ENCODE measurements at regions not wholly inside any gene's neighbourhood (a gene's known extent, or its start where the extent isn't known, plus 50 kb on each side); places are given as distances from the start of the nearest gene placed in this dataset.

DNA sequence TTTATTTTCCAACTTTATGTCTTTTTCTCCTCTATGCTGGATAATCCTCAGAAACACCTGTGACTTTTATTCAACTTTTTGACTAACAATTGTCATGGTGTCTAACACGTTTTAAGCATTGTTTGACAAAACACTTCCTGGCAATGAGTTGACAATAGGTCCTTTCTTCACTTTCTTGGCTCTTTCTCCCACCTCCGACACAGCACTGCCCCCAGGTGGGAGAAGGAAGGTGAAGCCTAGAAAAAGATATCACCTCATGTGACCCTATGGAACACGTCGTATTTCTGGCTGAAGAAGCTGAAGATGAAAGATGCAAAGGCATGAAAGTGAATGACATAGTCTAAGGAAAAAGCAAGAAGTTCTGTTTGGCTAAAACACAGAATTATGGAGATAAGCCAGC lies 430.0 kb downstream of the ETNK1 start:
- 8% methylated on average over 4 of the region's 4 CpGs for WGBS (ENCODE audit: missing lambda C conversion rate)
- POLR2A ChIA-PET, result no interaction called here
- DNase-seq (ENCODE audit: low read depth in 1 of 2, low spot score in 1 of 2) (peak in 1 of 2 experiments; percentile 28), FAIRE-seq (no peak), ATAC-seq (peak in 1 of 2 experiments; percentile 56; a peak in 1 of 6 replicates)
- Histone ChIP-seq H3K4me1 (no peaks in the 10 kb centered on the region), H3K9me3 (no peaks in the 10 kb centered on the region), H3K4me3 (no peak overlapping the region), H3K4me2 (no peak overlapping the region), H3K27ac (no peak overlapping the region)
- TF ChIP-seq SMC3 (IDR thresholded peaks at IDR 0.05) (peak; percentile 23; the same call in 1 of the 3 replicates), PHF8 (IDR thresholded peaks at IDR 0.05; ENCODE audit: borderline replicate concordance, low read depth) (no peak), RAD21 (conservative IDR thresholded peaks at IDR 0.05 in 1 of 2, IDR thresholded peaks at IDR 0.05 in 1 of 2) (peak; percentile 23 to 60; a peak in 2 of 5 replicates)
- TF ChIP-seq, protein P1, sequence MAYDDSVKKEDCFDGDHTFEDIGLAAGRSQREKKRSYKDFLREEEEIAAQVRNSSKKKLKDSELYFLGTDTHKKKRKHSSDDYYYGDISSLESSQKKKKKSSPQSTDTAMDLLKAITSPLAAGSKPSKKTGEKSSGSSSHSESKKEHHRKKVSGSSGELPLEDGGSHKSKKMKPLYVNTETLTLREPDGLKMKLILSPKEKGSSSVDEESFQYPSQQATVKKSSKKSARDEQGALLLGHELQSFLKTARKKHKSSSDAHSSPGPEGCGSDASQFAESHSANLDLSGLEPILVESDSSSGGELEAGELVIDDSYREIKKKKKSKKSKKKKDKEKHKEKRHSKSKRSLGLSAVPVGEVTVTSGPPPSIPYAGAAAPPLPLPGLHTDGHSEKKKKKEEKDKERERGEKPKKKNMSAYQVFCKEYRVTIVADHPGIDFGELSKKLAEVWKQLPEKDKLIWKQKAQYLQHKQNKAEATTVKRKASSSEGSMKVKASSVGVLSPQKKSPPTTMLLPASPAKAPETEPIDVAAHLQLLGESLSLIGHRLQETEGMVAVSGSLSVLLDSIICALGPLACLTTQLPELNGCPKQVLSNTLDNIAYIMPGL (CRISPR knock-in tag; IDR thresholded peaks at IDR 0.05; ENCODE audit: borderline replicate concordance), result no peak
- TF ChIP-seq, protein P2, sequence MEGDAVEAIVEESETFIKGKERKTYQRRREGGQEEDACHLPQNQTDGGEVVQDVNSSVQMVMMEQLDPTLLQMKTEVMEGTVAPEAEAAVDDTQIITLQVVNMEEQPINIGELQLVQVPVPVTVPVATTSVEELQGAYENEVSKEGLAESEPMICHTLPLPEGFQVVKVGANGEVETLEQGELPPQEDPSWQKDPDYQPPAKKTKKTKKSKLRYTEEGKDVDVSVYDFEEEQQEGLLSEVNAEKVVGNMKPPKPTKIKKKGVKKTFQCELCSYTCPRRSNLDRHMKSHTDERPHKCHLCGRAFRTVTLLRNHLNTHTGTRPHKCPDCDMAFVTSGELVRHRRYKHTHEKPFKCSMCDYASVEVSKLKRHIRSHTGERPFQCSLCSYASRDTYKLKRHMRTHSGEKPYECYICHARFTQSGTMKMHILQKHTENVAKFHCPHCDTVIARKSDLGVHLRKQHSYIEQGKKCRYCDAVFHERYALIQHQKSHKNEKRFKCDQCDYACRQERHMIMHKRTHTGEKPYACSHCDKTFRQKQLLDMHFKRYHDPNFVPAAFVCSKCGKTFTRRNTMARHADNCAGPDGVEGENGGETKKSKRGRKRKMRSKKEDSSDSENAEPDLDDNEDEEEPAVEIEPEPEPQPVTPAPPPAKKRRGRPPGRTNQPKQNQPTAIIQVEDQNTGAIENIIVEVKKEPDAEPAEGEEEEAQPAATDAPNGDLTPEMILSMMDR (IDR thresholded peaks at IDR 0.05), result peak; percentile 21; the same call in 2 of the 3 replicates
- CTCF ChIA-PET, result interaction anchor here (0.9 to 1.3 kb wide), 3 partner anchors 73 to 199 kb away, joined by 3 to 5 read pairs (median 3); no protein-coding TSS in a partner anchor

DNA sequence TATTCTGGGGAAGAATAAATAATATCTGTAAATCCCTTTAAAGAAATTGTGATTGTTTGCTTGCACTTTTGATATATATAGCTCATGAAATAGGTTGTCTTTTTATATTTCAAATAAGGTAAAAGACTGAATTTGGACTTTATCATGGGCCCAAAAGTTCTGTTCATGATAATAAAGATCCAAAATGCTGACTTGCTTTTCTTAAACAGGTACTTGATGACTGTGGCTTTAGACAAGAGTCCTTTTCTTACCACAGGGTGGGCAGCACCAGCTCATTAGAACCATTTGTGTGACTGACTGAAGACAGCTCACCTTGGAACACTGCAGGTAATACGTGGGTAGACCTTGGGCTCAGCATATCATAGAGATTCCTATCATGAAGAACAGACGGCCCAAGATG lies 432.6 kb downstream of the ETNK1 start:
- Histone ChIP-seq H3K4me3 (no peak overlapping the region), H3K4me2 (no peak overlapping the region), H3K9me3 (no peaks in the 10 kb centered on the region), H3K27ac (no peak overlapping the region), H3K4me1 (no peaks in the 10 kb centered on the region)
- WGBS (ENCODE audit: missing lambda C conversion rate), result 0% methylated on average over 2 of the region's 2 CpGs
- ChIA-PET CTCF (interaction anchor here (0.8 to 0.9 kb wide), 2 partner anchors 14 to 202 kb away, joined by 3 to 4 read pairs; no protein-coding TSS in a partner anchor), POLR2A (no interaction called here)
- ATAC-seq (no peak), FAIRE-seq (no peak), DNase-seq (ENCODE audit: low read depth in 1 of 2, low spot score in 1 of 2) (no peak)
- TF ChIP-seq NFE2L2 (conservative IDR thresholded peaks at IDR 0.05; ENCODE audit: low read length) (no peak), PHF8 (IDR thresholded peaks at IDR 0.05; ENCODE audit: borderline replicate concordance, low read depth) (no peak), SMC3 (IDR thresholded peaks at IDR 0.05) (no peak), MAFK (IDR thresholded peaks at IDR 0.05; ENCODE audit: partially characterized antibody) (peak; percentile 57)
- TF ChIP-seq, protein P3, sequence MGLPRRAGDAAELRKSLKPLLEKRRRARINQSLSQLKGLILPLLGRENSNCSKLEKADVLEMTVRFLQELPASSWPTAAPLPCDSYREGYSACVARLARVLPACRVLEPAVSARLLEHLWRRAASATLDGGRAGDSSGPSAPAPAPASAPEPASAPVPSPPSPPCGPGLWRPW (IDR thresholded peaks at IDR 0.05), result no peak

DNA sequence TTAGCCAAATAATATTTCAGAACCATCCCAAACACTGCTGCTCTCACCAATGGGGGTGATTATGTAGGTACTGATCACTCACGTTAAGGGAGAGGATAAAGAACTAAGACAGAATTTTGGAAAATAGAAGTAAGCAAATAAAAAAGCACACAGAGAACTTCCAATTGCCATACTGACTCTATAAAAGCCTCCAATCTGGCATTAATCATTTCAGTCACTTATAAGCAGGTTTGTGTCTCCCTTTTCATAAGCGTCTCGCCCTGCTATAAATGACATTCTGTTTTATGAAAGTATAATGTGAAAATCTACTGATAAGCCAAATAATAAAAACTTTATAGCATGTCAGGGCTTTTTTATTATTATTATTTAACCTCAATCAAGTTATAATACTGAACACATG lies 435.2 kb downstream of the ETNK1 start:
- FAIRE-seq (no peak), DNase-seq (ENCODE audit: low read depth in 1 of 2, low spot score in 1 of 2) (no peak), ATAC-seq (no peak)
- H3K4me1 ChIP-seq, result no peaks in the 10 kb centered on the region
- WGBS (ENCODE audit: missing lambda C conversion rate), result 45% methylated on average over 3 of the region's 3 CpGs
- H3K9me3 ChIP-seq, result no peaks in the 10 kb centered on the region
- no peak overlapping the region for H3K27ac ChIP-seq
- ChIA-PET CTCF (no interaction called here), POLR2A (no interaction called here)
- H3K4me2 ChIP-seq, result no peak overlapping the region
- no peak overlapping the region for H3K4me3 ChIP-seq
- no peak for TF ChIP-seq POLR2A (IDR thresholded peaks at IDR 0.05; ENCODE audit: low read length)
- no peak for TF ChIP-seq EHMT2 (IDR thresholded peaks at IDR 0.05; ENCODE audit: low read depth)
- no peak for TF ChIP-seq PHF8 (IDR thresholded peaks at IDR 0.05; ENCODE audit: borderline replicate concordance, low read depth)
- TF ChIP-seq FOXS1 (CRISPR knock-in tag; IDR thresholded peaks at IDR 0.05), result no peak
- TF ChIP-seq BHLHE40 (IDR thresholded peaks at IDR 0.05; ENCODE audit: low read depth, low read length), result no peak
- no peak for TF ChIP-seq KDM1A (IDR thresholded peaks at IDR 0.05; ENCODE audit: low read depth)
- TF ChIP-seq, protein P4, sequence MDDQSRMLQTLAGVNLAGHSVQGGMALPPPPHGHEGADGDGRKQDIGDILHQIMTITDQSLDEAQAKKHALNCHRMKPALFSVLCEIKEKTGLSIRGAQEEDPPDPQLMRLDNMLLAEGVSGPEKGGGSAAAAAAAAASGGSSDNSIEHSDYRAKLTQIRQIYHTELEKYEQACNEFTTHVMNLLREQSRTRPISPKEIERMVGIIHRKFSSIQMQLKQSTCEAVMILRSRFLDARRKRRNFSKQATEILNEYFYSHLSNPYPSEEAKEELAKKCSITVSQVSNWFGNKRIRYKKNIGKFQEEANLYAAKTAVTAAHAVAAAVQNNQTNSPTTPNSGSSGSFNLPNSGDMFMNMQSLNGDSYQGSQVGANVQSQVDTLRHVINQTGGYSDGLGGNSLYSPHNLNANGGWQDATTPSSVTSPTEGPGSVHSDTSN (IDR thresholded peaks at IDR 0.05), result no peak
- TF ChIP-seq ZC3H11A (IDR thresholded peaks at IDR 0.05), result no peak
- TF ChIP-seq ZFP36 (IDR thresholded peaks at IDR 0.05; ENCODE audit: borderline replicate concordance, partially characterized antibody), result no peak
- TF ChIP-seq RNF2 (IDR thresholded peaks at IDR 0.05; ENCODE audit: borderline replicate concordance, low read depth), result no peak
- no peak for TF ChIP-seq CHD2 (IDR thresholded peaks at IDR 0.05; ENCODE audit: low read length, partially characterized antibody)
- TF ChIP-seq FOSB (CRISPR knock-in tag; IDR thresholded peaks at IDR 0.05), result no peak
- TF ChIP-seq, protein P5, sequence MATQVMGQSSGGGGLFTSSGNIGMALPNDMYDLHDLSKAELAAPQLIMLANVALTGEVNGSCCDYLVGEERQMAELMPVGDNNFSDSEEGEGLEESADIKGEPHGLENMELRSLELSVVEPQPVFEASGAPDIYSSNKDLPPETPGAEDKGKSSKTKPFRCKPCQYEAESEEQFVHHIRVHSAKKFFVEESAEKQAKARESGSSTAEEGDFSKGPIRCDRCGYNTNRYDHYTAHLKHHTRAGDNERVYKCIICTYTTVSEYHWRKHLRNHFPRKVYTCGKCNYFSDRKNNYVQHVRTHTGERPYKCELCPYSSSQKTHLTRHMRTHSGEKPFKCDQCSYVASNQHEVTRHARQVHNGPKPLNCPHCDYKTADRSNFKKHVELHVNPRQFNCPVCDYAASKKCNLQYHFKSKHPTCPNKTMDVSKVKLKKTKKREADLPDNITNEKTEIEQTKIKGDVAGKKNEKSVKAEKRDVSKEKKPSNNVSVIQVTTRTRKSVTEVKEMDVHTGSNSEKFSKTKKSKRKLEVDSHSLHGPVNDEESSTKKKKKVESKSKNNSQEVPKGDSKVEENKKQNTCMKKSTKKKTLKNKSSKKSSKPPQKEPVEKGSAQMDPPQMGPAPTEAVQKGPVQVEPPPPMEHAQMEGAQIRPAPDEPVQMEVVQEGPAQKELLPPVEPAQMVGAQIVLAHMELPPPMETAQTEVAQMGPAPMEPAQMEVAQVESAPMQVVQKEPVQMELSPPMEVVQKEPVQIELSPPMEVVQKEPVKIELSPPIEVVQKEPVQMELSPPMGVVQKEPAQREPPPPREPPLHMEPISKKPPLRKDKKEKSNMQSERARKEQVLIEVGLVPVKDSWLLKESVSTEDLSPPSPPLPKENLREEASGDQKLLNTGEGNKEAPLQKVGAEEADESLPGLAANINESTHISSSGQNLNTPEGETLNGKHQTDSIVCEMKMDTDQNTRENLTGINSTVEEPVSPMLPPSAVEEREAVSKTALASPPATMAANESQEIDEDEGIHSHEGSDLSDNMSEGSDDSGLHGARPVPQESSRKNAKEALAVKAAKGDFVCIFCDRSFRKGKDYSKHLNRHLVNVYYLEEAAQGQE (IDR thresholded peaks at IDR 0.05), result no peak
- no peak for TF ChIP-seq JUNB (IDR thresholded peaks at IDR 0.05)
- TF ChIP-seq, protein P2 (IDR thresholded peaks at IDR 0.05), result no peak
- TF ChIP-seq MYC (IDR thresholded peaks at IDR 0.05; ENCODE audit: borderline replicate concordance, low read length), result no peak

Measured in A549 (cell line).